ENCODE measurements at regions not wholly inside any gene's neighbourhood (a gene's known extent, or its start where the extent isn't known, plus 50 kb on each side); places are given as distances from the start of the nearest gene placed in this dataset.

GRCh38 chr6:45789238-45789637 is 226.4 kb downstream of the CLIC5 start:
- ATAC-seq (ENCODE audit: low read depth) (no peak), DNase-seq (no peak)
- H3K9ac ChIP-seq (ENCODE audit: low read depth, low read length), result no peak overlapping the region
- ChIA-PET POLR2A (ENCODE audit: unreplicated experiment) (no interaction called here), CTCF (no interaction called here)
- H2BK20ac ChIP-seq (ENCODE audit: low read depth, low read length), result no peak overlapping the region
- no peak overlapping the region for H2BK15ac ChIP-seq (ENCODE audit: low read depth, low read length)
- no TSS peak for BruUV-seq (replicated peaks)
- H2AFZ ChIP-seq (replicated peaks; ENCODE audit: low read length, poor library complexity), result no peak overlapping the region
- no peak overlapping the region for H4K91ac ChIP-seq (ENCODE audit: insufficient read depth, low read depth, low read length)
- H3K4me2 ChIP-seq (ENCODE audit: low read depth, low read length), result no peak overlapping the region
- dilution Hi-C loops (cut with HindIII; ENCODE audit: low sequenced_read_pairs, unreplicated experiment) (no loop called here), intact Hi-C loops (cut with micrococcal nuclease) (no loop called here), in situ Hi-C loops (cut with MboI; ENCODE audit: low sequenced_read_pairs) (no loop called here)
- no peak overlapping the region for H3K23ac ChIP-seq (ENCODE audit: low read depth, low read length)
- no peak overlapping the region for H3K4ac ChIP-seq (ENCODE audit: low read depth, low read length)
- H3K18ac ChIP-seq (ENCODE audit: low read depth, low read length), result no peak overlapping the region
- H3K9me3 ChIP-seq (ENCODE audit: control insufficient read depth, insufficient read depth, low read length), result no peaks in the 10 kb centered on the region
- H3K79me1 ChIP-seq (ENCODE audit: low read depth in 1 of 2, low read length in 2 of 2), result no peaks in the 10 kb centered on the region
- H3K36me3 ChIP-seq (ENCODE audit: control insufficient read depth, insufficient read depth, low read length), result no peaks in the 10 kb centered on the region
- H3K4me1 ChIP-seq (ENCODE audit: control insufficient read depth, insufficient read depth, low read length), result peaks cover 5% of the 10 kb centered on the region
- no peak overlapping the region for H2BK5ac ChIP-seq (ENCODE audit: low read depth, low read length, poor library complexity, severe bottlenecking)
- H3K27ac ChIP-seq (ENCODE audit: insufficient read depth, low read length), result no peak overlapping the region
- no peak for TF ChIP-seq MAZ (IDR thresholded peaks at IDR 0.05; ENCODE audit: borderline replicate concordance, low read depth, low read length)
- TF ChIP-seq, protein P1, sequence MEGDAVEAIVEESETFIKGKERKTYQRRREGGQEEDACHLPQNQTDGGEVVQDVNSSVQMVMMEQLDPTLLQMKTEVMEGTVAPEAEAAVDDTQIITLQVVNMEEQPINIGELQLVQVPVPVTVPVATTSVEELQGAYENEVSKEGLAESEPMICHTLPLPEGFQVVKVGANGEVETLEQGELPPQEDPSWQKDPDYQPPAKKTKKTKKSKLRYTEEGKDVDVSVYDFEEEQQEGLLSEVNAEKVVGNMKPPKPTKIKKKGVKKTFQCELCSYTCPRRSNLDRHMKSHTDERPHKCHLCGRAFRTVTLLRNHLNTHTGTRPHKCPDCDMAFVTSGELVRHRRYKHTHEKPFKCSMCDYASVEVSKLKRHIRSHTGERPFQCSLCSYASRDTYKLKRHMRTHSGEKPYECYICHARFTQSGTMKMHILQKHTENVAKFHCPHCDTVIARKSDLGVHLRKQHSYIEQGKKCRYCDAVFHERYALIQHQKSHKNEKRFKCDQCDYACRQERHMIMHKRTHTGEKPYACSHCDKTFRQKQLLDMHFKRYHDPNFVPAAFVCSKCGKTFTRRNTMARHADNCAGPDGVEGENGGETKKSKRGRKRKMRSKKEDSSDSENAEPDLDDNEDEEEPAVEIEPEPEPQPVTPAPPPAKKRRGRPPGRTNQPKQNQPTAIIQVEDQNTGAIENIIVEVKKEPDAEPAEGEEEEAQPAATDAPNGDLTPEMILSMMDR (conservative IDR thresholded peaks at IDR 0.05; ENCODE audit: low read depth, low read length), result no peak
- H2AK9ac ChIP-seq (replicated peaks; ENCODE audit: low read depth, low read length, poor library complexity), result no peak overlapping the region
- no peak overlapping the region for H4K5ac ChIP-seq (ENCODE audit: low read depth, low read length)
- H3K9me1 ChIP-seq (ENCODE audit: insufficient read depth, low read length), result 0 out of 2 replicates have a peak, but pooled peaks cover 3% of the 10 kb centered on the region
- H3K14ac ChIP-seq (replicated peaks; ENCODE audit: low read depth, low read length), result no peak overlapping the region
- H4K20me1 ChIP-seq (ENCODE audit: insufficient read depth, low read length), result no peaks in the 10 kb centered on the region
- H2AK5ac ChIP-seq (ENCODE audit: low read depth, low read length), result no peak overlapping the region
- no peak overlapping the region for H3K4me3 ChIP-seq (ENCODE audit: insufficient read depth, low read depth, low read length)
- no peak overlapping the region for H3K56ac ChIP-seq (ENCODE audit: extremely low read depth, insufficient read depth, low read length)
- no peak overlapping the region for H2BK120ac ChIP-seq (ENCODE audit: low read depth, low read length)
- H3K27me3 ChIP-seq (ENCODE audit: control insufficient read depth, insufficient read depth, low read length), result no peaks in the 10 kb centered on the region; the same call in 1 of the 2 replicates
- H4K8ac ChIP-seq (ENCODE audit: low read depth in 2 of 2, low read length in 2 of 2), result no peak overlapping the region
